Medulla oblongata (tissue), 1 donor: ENCODE measurements at regions not wholly inside any gene's neighbourhood (a gene's known extent, or its start where the extent isn't known, plus 50 kb on each side); places are given as distances from the start of the nearest gene placed in this dataset.

Experiments
- DNase-seq: peaks from one replicate; pipeline ENCODE4 v3.0.0-alpha.2; 2015; ENCODE audit errors: extremely low spot score

DNA sequence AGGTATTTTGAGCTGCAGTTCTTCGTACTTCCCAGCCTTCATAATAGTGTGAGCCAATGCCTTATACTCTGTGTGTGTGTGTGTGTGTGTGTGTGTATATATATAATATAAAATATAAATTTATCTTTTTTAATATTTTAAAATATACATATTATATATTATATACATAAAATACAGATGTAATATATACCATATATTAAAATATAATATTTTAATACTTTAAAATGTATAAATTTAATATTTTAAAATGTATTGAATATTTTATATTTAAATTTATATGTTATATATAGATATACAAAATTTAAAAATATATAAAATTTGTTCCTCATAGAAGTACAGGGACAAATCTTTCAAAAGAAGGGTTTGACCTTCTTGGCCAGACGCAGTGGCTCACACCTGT, 53.7 kb upstream of the CARD18 start:
- DNase-seq = no peak

DNA sequence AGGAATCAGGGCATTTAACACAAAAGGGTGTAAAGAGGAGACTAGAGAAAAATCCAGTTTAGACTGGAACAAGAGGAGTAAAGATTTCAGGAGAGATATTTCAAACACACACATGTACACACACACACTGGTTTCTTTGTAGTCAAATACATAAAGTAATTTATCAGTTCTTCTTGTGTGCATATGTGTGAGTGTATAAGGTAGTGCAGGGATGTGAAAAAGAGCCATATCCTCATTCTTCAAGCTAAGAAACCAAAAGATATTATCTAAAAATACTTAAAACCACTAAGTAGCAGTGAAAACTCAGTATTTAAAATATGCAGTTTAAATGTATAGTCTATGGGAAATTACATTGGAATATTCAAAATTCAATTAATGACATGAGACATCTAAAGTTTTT, 52.5 kb upstream of the CARD18 start:
- DNase-seq = no peak

- peak; percentile 15 for DNase-seq
Observed at GRCh38 chr11:105189581-105189980, 50.0 kb upstream of the CARD18 start.
